ENCODE measurements at regions not wholly inside any gene's neighbourhood (a gene's known extent, or its start where the extent isn't known, plus 50 kb on each side); places are given as distances from the start of the nearest gene placed in this dataset.

GRCh38 chr10:131771634-131772358 lies 129.0 kb upstream of the PPP2R2D start:
- Histone ChIP-seq H3K4me3 (ENCODE audit: low read depth, low read length) (no peak overlapping the region), H3K36me3 (no peaks in the 10 kb centered on the region), H3K9me3 (no peaks in the 10 kb centered on the region), H3K27me3 (no peaks in the 10 kb centered on the region), H3K4me1 (no peaks in the 10 kb centered on the region)
- no peak for DNase-seq
- no peak for TF ChIP-seq CTCF (IDR thresholded peaks at IDR 0.05; ENCODE audit: low read depth, low read length)

- no peaks in the 10 kb centered on the region for H3K4me1 ChIP-seq
- no peaks in the 10 kb centered on the region for H3K27me3 ChIP-seq
- DNase-seq, result no peak
Measured at GRCh38 chr10:131772441-131772840, 128.4 kb upstream of the PPP2R2D start.

GRCh38 chr10:131773370-131774343 lies 127.2 kb upstream of the PPP2R2D start:
- H3K9me3 ChIP-seq, result no peaks in the 10 kb centered on the region

More at GRCh38 chr10:131772441-131772840, 128.4 kb upstream of the PPP2R2D start:
- Histone ChIP-seq H3K9me3 (no peaks in the 10 kb centered on the region), H3K36me3 (no peaks in the 10 kb centered on the region), H3K4me3 (ENCODE audit: low read depth, low read length) (no peak overlapping the region)
- TF ChIP-seq CTCF (IDR thresholded peaks at IDR 0.05; ENCODE audit: low read depth, low read length), result no peak

GRCh38 chr10:131774681-131775085 lies 126.1 kb upstream of the PPP2R2D start:
- H3K9me3 ChIP-seq, result no peaks in the 10 kb centered on the region
- no peak for TF ChIP-seq CTCF (IDR thresholded peaks at IDR 0.05; ENCODE audit: low read depth, low read length)
- DNase-seq, result no peak
- no peaks in the 10 kb centered on the region for H3K4me1 ChIP-seq
- no peak overlapping the region for H3K4me3 ChIP-seq (ENCODE audit: low read depth, low read length)
- no peaks in the 10 kb centered on the region for H3K36me3 ChIP-seq
- H3K27me3 ChIP-seq, result no peaks in the 10 kb centered on the region

More at GRCh38 chr10:131773370-131774343, 127.2 kb upstream of the PPP2R2D start:
- Histone ChIP-seq H3K36me3 (no peaks in the 10 kb centered on the region), H3K4me3 (ENCODE audit: low read depth, low read length) (no peak overlapping the region), H3K4me1 (no peaks in the 10 kb centered on the region), H3K27me3 (no peaks in the 10 kb centered on the region)
- no peak for TF ChIP-seq CTCF (IDR thresholded peaks at IDR 0.05; ENCODE audit: low read depth, low read length)
- DNase-seq, result no peak

- Histone ChIP-seq H3K4me1 (no peaks in the 10 kb centered on the region), H3K9me3 (no peaks in the 10 kb centered on the region), H3K36me3 (no peaks in the 10 kb centered on the region), H3K4me3 (ENCODE audit: low read depth, low read length) (no peak overlapping the region), H3K27me3 (no peaks in the 10 kb centered on the region)
- TF ChIP-seq CTCF (IDR thresholded peaks at IDR 0.05; ENCODE audit: low read depth, low read length), result no peak
- no peak for DNase-seq
Measured at GRCh38 chr10:131775433-131775832, 125.4 kb upstream of the PPP2R2D start.

Measured in BE2C (cell line).